K562 (cell line): ENCODE measurements at regions not wholly inside any gene's neighbourhood (a gene's known extent, or its start where the extent isn't known, plus 50 kb on each side); places are given as distances from the start of the nearest gene placed in this dataset.

Experiments
- CHD1 ChIP-seq: fragments of 200-600 bp; sonication (generic); IDR thresholded peaks from one replicate; pipeline ENCODE4 v1.6.1; 2012; ENCODE audit warnings: mild to moderate bottlenecking, moderate library complexity, low read length, inconsistent platforms
- GATA2 ChIP-seq: sonication (generic); formaldehyde crosslinking; IDR thresholded peaks from 2 replicates; pipeline ENCODE4 v1.4.0; 2020; ENCODE audit warnings: mild to moderate bottlenecking, missing genetic modification reagents
- RBFOX2 ChIP-seq: fragments of 200-400 bp; formaldehyde crosslinking; IDR thresholded peaks from 2 replicates; pipeline ENCODE4 v1.6.1; 2017; ENCODE audit warnings: low read depth, mild to moderate bottlenecking, low read length, moderate library complexity
- ZNF274 ChIP-seq: IDR thresholded peaks from 2 replicates; pipeline ENCODE4 v1.6.1; 2011; ENCODE audit warnings: low read depth, mild to moderate bottlenecking, low read length, moderate library complexity, borderline replicate concordance

DNA sequence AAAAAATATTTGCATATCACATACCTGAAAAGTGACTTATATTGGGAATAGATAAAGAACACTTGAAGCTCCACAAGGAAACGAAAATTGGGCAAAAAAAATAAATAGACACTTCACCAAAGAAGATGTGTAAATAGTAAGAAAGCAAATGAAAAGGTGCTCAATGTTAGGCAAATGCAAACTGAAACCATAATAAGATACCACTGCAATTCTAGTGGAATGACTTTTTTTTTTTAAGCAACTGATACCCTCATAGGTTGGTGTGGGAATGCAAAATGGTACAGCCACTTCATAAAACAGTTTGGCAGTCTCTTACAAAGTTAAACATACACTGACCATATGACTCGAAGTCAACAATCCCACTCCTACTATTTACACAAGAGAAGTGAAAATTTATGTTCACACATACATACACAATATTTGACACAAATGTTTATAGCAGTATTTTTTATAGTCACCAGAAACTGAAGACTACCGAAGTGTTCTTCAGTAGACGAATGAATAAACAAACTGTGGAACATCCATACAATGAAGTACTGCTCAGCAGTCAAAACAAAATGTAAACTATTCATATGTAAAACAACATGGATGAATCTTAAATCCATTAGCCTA lies 176.3 kb downstream of the ZMAT3 start:
- TF ChIP-seq CHD1 (no peak), ZNF274 (no peak), RBFOX2 (no peak), GATA2 (no peak)
